Osteoblast (primary cell): ENCODE measurements at regions not wholly inside any gene's neighbourhood (a gene's known extent, or its start where the extent isn't known, plus 50 kb on each side); places are given as distances from the start of the nearest gene placed in this dataset.

Experiments used
- DNase-seq: peaks from one replicate; pipeline ENCODE4 v3.0.0; 2011; ENCODE audit warnings: low spot score, mixed read lengths; ENCODE audit not compliant: insufficient read length; ENCODE audit errors: missing footprints
- H2AFZ ChIP-seq: 2 replicates; pipeline ENCODE4 v1.6.0; 2011; ENCODE audit warnings: mild to moderate bottlenecking, low read length
- H3K27ac ChIP-seq: 2 replicates; pipeline ENCODE4 v1.5.1; 2011; ENCODE audit warnings: mild to moderate bottlenecking, low read depth, low read length, moderate library complexity
- H3K27me3 ChIP-seq: 2 replicates; pipeline ENCODE4 v1.6.0; 2012; ENCODE audit warnings: mild to moderate bottlenecking, control low read depth, inconsistent platforms, low read length, moderate library complexity; ENCODE audit not compliant: insufficient read depth
- H3K36me3 ChIP-seq: 2 replicates; pipeline ENCODE4 v1.5.1; 2011; ENCODE audit warnings: mild to moderate bottlenecking, low read length, control low read depth, moderate library complexity; ENCODE audit not compliant: insufficient read depth
- H3K4me1 ChIP-seq: 2 replicates; pipeline ENCODE4 v1.5.1; 2011; ENCODE audit warnings: mild to moderate bottlenecking, low read length, control low read depth, moderate library complexity; ENCODE audit not compliant: insufficient read depth
- H3K4me2 ChIP-seq: 2 replicates; pipeline ENCODE4 v1.6.0; 2011; ENCODE audit warnings: mild to moderate bottlenecking, low read length; ENCODE audit not compliant: insufficient read depth
- H3K4me3 ChIP-seq: fragments of 200-600 bp; sonication (generic); 3 replicates; pipeline ENCODE4 v1.5.1; 2012; ENCODE audit warnings: mild to moderate bottlenecking, low read length, inconsistent platforms; ENCODE audit not compliant: insufficient read depth
- H3K79me2 ChIP-seq: 2 replicates; pipeline ENCODE4 v1.6.0; 2012; ENCODE audit warnings: mild to moderate bottlenecking, low read length, control low read depth, inconsistent platforms; ENCODE audit not compliant: insufficient read depth
- H3K9me3 ChIP-seq: 2 replicates; pipeline ENCODE4 v1.5.1; 2011; ENCODE audit warnings: low read depth, low read length, control low read depth
- H4K20me1 ChIP-seq: 2 replicates; pipeline ENCODE4 v1.6.0; 2012; ENCODE audit warnings: mild to moderate bottlenecking, low read length, control low read depth; ENCODE audit not compliant: insufficient read depth
- TF ChIP-seq, protein P1 (sequence below): IDR thresholded peaks from 2 replicates; pipeline ENCODE4 v1.5.1; 2011; ENCODE audit warnings: mild to moderate bottlenecking, low read depth, low read length, moderate library complexity; ENCODE audit errors: extremely low read depth

DNA sequence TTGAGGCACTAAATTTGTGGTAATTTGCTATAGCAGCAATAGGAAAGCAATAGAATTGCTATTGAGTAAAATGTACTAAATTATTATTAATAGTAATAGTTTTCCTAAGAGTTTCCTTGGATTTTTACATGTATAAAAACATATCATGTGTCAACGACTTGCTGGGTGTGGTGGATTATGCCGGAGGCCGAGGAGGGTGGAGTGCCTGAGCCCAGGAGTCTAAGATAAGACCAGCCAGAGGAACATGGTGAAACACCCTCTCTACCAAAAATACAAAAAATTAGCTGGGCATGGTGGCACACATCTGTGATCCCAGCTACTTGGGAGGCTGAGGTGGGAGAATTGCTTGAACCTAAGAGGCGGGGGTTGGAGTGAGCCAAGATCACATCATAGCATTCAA is 749.9 kb downstream of the TBL1XR1 start:
- Histone ChIP-seq H3K27ac (no peak overlapping the region), H4K20me1 (no peaks in the 10 kb centered on the region), H2AFZ (no peak overlapping the region), H3K36me3 (no peaks in the 10 kb centered on the region), H3K4me3 (no peak overlapping the region), H3K27me3 (no peaks in the 10 kb centered on the region), H3K79me2 (no peaks in the 10 kb centered on the region), H3K4me1 (no peaks in the 10 kb centered on the region), H3K4me2 (no peak overlapping the region), H3K9me3 (no peaks in the 10 kb centered on the region)
- no peak for DNase-seq
- TF ChIP-seq, protein P1, sequence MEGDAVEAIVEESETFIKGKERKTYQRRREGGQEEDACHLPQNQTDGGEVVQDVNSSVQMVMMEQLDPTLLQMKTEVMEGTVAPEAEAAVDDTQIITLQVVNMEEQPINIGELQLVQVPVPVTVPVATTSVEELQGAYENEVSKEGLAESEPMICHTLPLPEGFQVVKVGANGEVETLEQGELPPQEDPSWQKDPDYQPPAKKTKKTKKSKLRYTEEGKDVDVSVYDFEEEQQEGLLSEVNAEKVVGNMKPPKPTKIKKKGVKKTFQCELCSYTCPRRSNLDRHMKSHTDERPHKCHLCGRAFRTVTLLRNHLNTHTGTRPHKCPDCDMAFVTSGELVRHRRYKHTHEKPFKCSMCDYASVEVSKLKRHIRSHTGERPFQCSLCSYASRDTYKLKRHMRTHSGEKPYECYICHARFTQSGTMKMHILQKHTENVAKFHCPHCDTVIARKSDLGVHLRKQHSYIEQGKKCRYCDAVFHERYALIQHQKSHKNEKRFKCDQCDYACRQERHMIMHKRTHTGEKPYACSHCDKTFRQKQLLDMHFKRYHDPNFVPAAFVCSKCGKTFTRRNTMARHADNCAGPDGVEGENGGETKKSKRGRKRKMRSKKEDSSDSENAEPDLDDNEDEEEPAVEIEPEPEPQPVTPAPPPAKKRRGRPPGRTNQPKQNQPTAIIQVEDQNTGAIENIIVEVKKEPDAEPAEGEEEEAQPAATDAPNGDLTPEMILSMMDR, result no peak

DNA sequence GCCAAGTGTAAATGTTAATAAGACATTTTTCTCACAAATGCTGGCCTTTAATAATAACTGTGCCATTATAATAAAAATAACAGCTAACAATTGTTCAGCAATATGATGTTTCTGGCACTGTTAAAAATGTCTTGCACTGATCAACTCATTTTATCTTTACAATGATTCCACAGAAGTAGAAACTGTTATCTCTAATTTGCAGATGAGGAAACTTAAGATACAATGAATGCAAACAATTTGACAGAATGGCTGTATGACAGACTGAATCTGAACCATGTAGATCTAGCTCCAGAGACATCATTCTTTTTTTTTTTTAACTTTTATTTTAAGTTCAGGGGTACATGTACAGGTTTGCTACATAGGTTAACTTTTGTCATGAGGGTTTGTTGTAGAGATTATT is 755.0 kb downstream of the TBL1XR1 start:
- H2AFZ ChIP-seq, result no peak overlapping the region
- no peaks in the 10 kb centered on the region for H3K36me3 ChIP-seq
- H3K27ac ChIP-seq, result no peak overlapping the region
- no peaks in the 10 kb centered on the region for H3K4me1 ChIP-seq
- no peak overlapping the region for H3K4me2 ChIP-seq
- no peaks in the 10 kb centered on the region for H3K27me3 ChIP-seq
- no peak overlapping the region for H3K4me3 ChIP-seq
- TF ChIP-seq, protein P1, result no peak
- H4K20me1 ChIP-seq, result no peaks in the 10 kb centered on the region
- no peaks in the 10 kb centered on the region for H3K9me3 ChIP-seq
- DNase-seq, result no peak
- no peaks in the 10 kb centered on the region for H3K79me2 ChIP-seq

DNA sequence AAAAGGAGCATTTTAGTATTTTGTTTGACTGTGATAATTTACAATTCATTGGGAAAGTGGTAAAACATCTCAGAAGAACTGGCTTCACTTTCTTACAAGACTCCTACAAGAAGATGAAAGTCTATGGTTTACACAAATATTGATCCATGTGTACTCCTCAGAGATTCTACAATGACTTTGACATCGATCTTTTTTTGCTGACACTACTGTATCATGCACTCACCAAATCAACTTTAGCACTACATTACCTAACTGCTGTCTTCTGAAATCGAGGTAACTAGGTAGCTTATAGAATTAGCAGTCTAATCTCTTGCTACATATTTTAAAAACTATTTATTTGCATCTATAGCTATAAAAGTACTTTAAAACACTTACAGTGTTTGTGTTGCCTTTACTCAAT is 757.6 kb downstream of the TBL1XR1 start:
- Histone ChIP-seq H3K4me1 (no peaks in the 10 kb centered on the region), H3K27me3 (no peaks in the 10 kb centered on the region), H3K36me3 (no peaks in the 10 kb centered on the region), H3K27ac (no peak overlapping the region), H4K20me1 (no peaks in the 10 kb centered on the region), H3K4me3 (no peak overlapping the region), H2AFZ (no peak overlapping the region), H3K9me3 (no peaks in the 10 kb centered on the region), H3K4me2 (no peak overlapping the region), H3K79me2 (no peaks in the 10 kb centered on the region)
- TF ChIP-seq, protein P1, result no peak
- DNase-seq, result no peak

DNA sequence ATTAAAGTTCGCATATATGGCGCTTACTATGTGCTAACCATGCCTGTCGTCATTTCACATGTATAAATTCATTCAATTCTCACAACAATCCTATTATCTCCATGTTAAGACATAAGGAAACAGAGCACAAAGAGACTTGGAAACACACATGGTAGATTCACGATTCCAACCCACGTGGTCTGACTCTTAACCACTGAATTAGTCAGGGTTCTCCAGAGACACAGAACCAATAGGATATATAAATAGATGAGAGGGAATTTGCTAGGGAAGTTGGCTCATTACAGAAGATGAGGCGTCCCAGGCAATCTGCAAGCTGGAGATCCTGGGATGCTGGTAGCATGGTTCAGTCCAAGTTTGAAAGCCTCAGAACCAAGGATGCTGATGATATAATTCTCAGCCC is 765.3 kb downstream of the TBL1XR1 start:
- Histone ChIP-seq H3K4me3 (no peak overlapping the region), H3K9me3 (no peaks in the 10 kb centered on the region), H3K27ac (no peak overlapping the region), H3K27me3 (no peaks in the 10 kb centered on the region), H4K20me1 (no peaks in the 10 kb centered on the region), H3K4me2 (no peak overlapping the region), H3K36me3 (no peaks in the 10 kb centered on the region), H3K79me2 (no peaks in the 10 kb centered on the region), H3K4me1 (no peaks in the 10 kb centered on the region), H2AFZ (no peak overlapping the region)
- TF ChIP-seq, protein P1, result no peak
- no peak for DNase-seq
